Retinal pigment epithelial cell (primary cell): ENCODE measurements at regions not wholly inside any gene's neighbourhood (a gene's known extent, or its start where the extent isn't known, plus 50 kb on each side); places are given as distances from the start of the nearest gene placed in this dataset.

Experiments used
- DNase-seq: peaks from one replicate; pipeline ENCODE4 v3.0.0-alpha.2; 2010; ENCODE audit warnings: low read depth
- H3K4me3 ChIP-seq: 2 replicates; pipeline ENCODE4 v1.5.1; 2011; ENCODE audit warnings: mild to moderate bottlenecking, low read length, control low read depth, moderate library complexity
- CTCF ChIP-seq: conservative IDR thresholded peaks from 2 replicates; pipeline ENCODE4 v1.5.1; 2011; ENCODE audit warnings: low read depth, low read length, control low read depth, inconsistent platforms

GRCh38 chrX:43522582-43522981 is 133.5 kb upstream of the MAOA start:
- DNase-seq, result no peak
- no peak overlapping the region for H3K4me3 ChIP-seq
- no peak for TF ChIP-seq CTCF

- TF ChIP-seq CTCF, result no peak
- DNase-seq, result no peak
- H3K4me3 ChIP-seq, result no peak overlapping the region
These were observed 130.0 kb upstream of the MAOA start for GRCh38 chrX:43525901-43526610.

GRCh38 chrX:43526878-43527277 is 129.2 kb upstream of the MAOA start:
- no peak overlapping the region for H3K4me3 ChIP-seq
- TF ChIP-seq CTCF, result no peak
- no peak for DNase-seq

- no peak overlapping the region for H3K4me3 ChIP-seq
- no peak for DNase-seq
- no peak for TF ChIP-seq CTCF
These were observed 128.3 kb upstream of the MAOA start for GRCh38 chrX:43527801-43528200.

GRCh38 chrX:43530837-43531236 is 125.3 kb upstream of the MAOA start:
- H3K4me3 ChIP-seq, result no peak overlapping the region
- TF ChIP-seq CTCF, result no peak
- no peak for DNase-seq

GRCh38 chrX:43540318-43540717 is 115.8 kb upstream of the MAOA start:
- H3K4me3 ChIP-seq, result no peak overlapping the region
- no peak for DNase-seq
- TF ChIP-seq CTCF, result no peak

GRCh38 chrX:43551590-43551989 is 104.5 kb upstream of the MAOA start:
- TF ChIP-seq CTCF, result no peak
- DNase-seq, result no peak
- H3K4me3 ChIP-seq, result no peak overlapping the region
